Hepatocyte (in vitro differentiated cells): ENCODE measurements at regions not wholly inside any gene's neighbourhood (a gene's known extent, or its start where the extent isn't known, plus 50 kb on each side); places are given as distances from the start of the nearest gene placed in this dataset.
"Not testable (repeated sequence)": the region's sequence is repeated elsewhere in the genome, so short reads cannot be mapped to it uniquely, and the experiment has no call there.

Experiments
- EZH2 ChIP-seq: fragments of 200-600 bp; sonication (generic); IDR thresholded peaks from 2 replicates; pipeline ENCODE4 v1.6.1; 2016; ENCODE audit warnings: antibody characterized with exemption, mild to moderate bottlenecking, borderline replicate concordance
- TF ChIP-seq, protein P1 (sequence below): fragments of 200-600 bp; sonication (generic); IDR thresholded peaks from 2 replicates; pipeline ENCODE4 v1.5.1; 2016; ENCODE audit warnings: antibody characterized with exemption, mild to moderate bottlenecking; ENCODE audit not compliant: poor library complexity

DNA sequence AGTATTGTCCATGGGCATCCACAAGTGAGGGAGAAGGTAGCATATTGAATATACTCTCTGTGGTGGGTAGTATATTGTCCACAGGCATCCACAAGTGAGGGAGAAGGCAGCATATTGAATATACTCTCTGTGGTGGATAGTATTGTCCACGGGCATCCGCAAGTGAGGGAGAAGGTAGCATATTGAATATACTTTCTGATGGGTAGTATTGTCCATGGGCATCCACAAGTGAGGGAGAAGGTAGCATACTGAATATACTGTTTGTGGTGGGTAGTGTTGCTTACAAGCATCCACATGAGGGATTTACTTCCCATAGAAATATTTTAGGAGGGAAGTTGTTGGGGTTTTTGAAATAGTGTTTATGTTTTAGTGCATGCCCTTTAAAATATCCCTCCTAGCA is 784.1 kb upstream of the TPTE start:
- TF ChIP-seq EZH2 = not testable (repeated sequence)
- TF ChIP-seq, protein P1, sequence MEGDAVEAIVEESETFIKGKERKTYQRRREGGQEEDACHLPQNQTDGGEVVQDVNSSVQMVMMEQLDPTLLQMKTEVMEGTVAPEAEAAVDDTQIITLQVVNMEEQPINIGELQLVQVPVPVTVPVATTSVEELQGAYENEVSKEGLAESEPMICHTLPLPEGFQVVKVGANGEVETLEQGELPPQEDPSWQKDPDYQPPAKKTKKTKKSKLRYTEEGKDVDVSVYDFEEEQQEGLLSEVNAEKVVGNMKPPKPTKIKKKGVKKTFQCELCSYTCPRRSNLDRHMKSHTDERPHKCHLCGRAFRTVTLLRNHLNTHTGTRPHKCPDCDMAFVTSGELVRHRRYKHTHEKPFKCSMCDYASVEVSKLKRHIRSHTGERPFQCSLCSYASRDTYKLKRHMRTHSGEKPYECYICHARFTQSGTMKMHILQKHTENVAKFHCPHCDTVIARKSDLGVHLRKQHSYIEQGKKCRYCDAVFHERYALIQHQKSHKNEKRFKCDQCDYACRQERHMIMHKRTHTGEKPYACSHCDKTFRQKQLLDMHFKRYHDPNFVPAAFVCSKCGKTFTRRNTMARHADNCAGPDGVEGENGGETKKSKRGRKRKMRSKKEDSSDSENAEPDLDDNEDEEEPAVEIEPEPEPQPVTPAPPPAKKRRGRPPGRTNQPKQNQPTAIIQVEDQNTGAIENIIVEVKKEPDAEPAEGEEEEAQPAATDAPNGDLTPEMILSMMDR = not testable (repeated sequence)
